ENCODE measurements at regions not wholly inside any gene's neighbourhood (a gene's known extent, or its start where the extent isn't known, plus 50 kb on each side); places are given as distances from the start of the nearest gene placed in this dataset.

DNA sequence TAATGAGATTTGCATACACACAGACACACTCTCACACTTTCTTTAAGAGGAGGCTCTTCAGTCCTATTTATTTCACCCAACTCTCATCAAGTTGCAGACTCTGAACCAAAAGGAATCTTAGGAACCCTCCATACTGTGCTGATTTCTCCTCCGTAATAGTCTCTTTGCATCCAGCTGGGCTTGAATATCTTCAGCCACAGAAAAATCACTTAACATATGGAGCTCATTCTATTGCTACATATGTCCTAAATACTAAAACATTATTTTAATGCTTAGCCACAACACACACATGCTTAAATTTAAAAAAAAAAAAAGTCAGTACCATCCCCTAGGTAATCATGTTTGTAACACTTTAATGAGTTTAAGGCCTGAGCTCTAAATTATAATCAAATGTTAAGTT is 287.5 kb upstream of the CNTN6 start:
- ChIA-PET POLR2A (ENCODE audit: unreplicated experiment) (no interaction called here), CTCF (no interaction called here)
- Histone ChIP-seq H3K36me3 (ENCODE audit: low read depth, low read length) (no peaks in the 10 kb centered on the region), H3K4me2 (ENCODE audit: low read length) (no peak overlapping the region), H3K9ac (ENCODE audit: low read length) (no peak overlapping the region), H3K27me3 (ENCODE audit: low read length) (no peaks in the 10 kb centered on the region), H3K9me3 (ENCODE audit: low read length) (peaks cover 17% of the 10 kb centered on the region; the same call in 1 of the 2 replicates), H3F3A (ENCODE audit: low read length, unreplicated experiment) (no peaks in the 10 kb centered on the region), H2AFZ (ENCODE audit: low read length) (no peak overlapping the region), H3K79me2 (ENCODE audit: low read length) (no peaks in the 10 kb centered on the region), H3K4me1 (ENCODE audit: insufficient read depth, low read length) (no peaks in the 10 kb centered on the region), H3K4me3 (ENCODE audit: low read length) (no peak overlapping the region), H3K27ac (ENCODE audit: low read length) (no peak overlapping the region), H3K9me2 (replicated peaks; ENCODE audit: low read length) (no peaks in the 10 kb centered on the region), H4K20me1 (ENCODE audit: low read length) (no peaks in the 10 kb centered on the region)
- no TSS peak for BruUV-seq (replicated peaks)
- no peak for ATAC-seq
- TF ChIP-seq, protein P1, sequence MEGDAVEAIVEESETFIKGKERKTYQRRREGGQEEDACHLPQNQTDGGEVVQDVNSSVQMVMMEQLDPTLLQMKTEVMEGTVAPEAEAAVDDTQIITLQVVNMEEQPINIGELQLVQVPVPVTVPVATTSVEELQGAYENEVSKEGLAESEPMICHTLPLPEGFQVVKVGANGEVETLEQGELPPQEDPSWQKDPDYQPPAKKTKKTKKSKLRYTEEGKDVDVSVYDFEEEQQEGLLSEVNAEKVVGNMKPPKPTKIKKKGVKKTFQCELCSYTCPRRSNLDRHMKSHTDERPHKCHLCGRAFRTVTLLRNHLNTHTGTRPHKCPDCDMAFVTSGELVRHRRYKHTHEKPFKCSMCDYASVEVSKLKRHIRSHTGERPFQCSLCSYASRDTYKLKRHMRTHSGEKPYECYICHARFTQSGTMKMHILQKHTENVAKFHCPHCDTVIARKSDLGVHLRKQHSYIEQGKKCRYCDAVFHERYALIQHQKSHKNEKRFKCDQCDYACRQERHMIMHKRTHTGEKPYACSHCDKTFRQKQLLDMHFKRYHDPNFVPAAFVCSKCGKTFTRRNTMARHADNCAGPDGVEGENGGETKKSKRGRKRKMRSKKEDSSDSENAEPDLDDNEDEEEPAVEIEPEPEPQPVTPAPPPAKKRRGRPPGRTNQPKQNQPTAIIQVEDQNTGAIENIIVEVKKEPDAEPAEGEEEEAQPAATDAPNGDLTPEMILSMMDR (conservative IDR thresholded peaks at IDR 0.05; ENCODE audit: low read depth, low read length), result no peak
- TF ChIP-seq EZH2phosphoT487 (IDR thresholded peaks at IDR 0.05; ENCODE audit: borderline replicate concordance, low read length) (no peak), EZH2 (IDR thresholded peaks at IDR 0.05; ENCODE audit: low read length, unreplicated experiment) (no peak)
- intact Hi-C loops (cut with micrococcal nuclease), result no loop called here
- no peak for DNase-seq

DNA sequence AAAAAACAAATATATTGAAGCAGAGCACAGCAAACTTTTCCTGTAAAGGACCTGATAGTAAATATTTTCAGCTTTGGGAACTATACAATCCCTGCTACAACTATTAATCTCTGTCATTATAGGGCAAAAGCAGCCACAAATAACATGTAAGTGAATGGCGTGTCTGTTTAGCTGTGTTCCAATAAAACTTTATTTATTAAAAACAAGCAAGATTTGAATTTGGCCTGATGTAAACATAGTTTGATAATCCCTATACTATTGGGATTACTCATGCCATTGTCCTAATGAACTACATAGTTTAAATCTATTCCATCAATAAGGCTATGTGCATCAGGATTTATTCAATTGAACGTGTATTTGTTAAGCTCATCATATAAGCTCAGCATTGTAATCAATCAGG is 286.8 kb upstream of the CNTN6 start:
- Histone ChIP-seq H3K9ac (ENCODE audit: low read length) (no peak overlapping the region), H2AFZ (ENCODE audit: low read length) (no peak overlapping the region), H3K79me2 (ENCODE audit: low read length) (no peaks in the 10 kb centered on the region), H3F3A (ENCODE audit: low read length, unreplicated experiment) (no peaks in the 10 kb centered on the region), H3K4me3 (ENCODE audit: low read length) (no peak overlapping the region), H3K9me2 (replicated peaks; ENCODE audit: low read length) (no peaks in the 10 kb centered on the region), H4K20me1 (ENCODE audit: low read length) (no peaks in the 10 kb centered on the region), H3K9me3 (ENCODE audit: low read length) (peaks cover 17% of the 10 kb centered on the region; the same call in 1 of the 2 replicates), H3K4me1 (ENCODE audit: insufficient read depth, low read length) (no peaks in the 10 kb centered on the region), H3K27ac (ENCODE audit: low read length) (no peak overlapping the region), H3K27me3 (ENCODE audit: low read length) (no peaks in the 10 kb centered on the region), H3K4me2 (ENCODE audit: low read length) (no peak overlapping the region), H3K36me3 (ENCODE audit: low read depth, low read length) (no peaks in the 10 kb centered on the region)
- intact Hi-C loops (cut with micrococcal nuclease), result no loop called here
- no TSS peak for BruUV-seq (replicated peaks)
- DNase-seq (no peak), ATAC-seq (no peak)
- TF ChIP-seq, protein P1 (conservative IDR thresholded peaks at IDR 0.05; ENCODE audit: low read depth, low read length), result no peak
- TF ChIP-seq EZH2 (IDR thresholded peaks at IDR 0.05; ENCODE audit: low read length, unreplicated experiment) (no peak), EZH2phosphoT487 (IDR thresholded peaks at IDR 0.05; ENCODE audit: borderline replicate concordance, low read length) (no peak)
- ChIA-PET POLR2A (ENCODE audit: unreplicated experiment) (no interaction called here), CTCF (no interaction called here)

DNA sequence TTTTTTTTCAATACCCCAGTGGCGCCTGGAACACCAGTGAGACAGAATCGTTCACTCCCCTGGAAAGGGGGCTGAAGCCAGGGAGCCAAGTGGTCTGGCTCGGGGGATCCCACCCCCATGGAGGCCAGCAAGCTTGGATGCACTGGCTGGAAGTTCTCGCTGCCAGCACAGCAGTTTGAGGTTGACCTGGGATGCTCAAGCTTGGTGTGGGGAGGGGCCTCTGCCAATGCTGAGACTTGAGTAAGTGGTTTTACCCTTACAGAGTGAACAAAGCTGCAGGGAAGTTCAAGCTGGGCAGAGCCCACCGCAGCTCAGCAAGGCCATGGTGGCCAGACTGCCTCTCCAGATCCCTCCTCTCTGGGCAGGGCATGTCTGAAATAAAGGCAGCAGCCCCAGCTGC is 276.2 kb upstream of the CNTN6 start:
- TF ChIP-seq EZH2phosphoT487 (IDR thresholded peaks at IDR 0.05; ENCODE audit: borderline replicate concordance, low read length) (no peak), EZH2 (IDR thresholded peaks at IDR 0.05; ENCODE audit: low read length, unreplicated experiment) (no peak)
- TF ChIP-seq, protein P1 (conservative IDR thresholded peaks at IDR 0.05; ENCODE audit: low read depth, low read length), result no peak
- Histone ChIP-seq H3K9ac (ENCODE audit: low read length) (no peak overlapping the region), H3K9me3 (ENCODE audit: low read length) (no peaks in the 10 kb centered on the region), H3K4me2 (ENCODE audit: low read length) (no peak overlapping the region), H3K4me1 (ENCODE audit: insufficient read depth, low read length) (no peaks in the 10 kb centered on the region), H3K27ac (ENCODE audit: low read length) (no peak overlapping the region), H3K4me3 (ENCODE audit: low read length) (no peak overlapping the region), H3K9me2 (replicated peaks; ENCODE audit: low read length) (no peaks in the 10 kb centered on the region), H3K27me3 (ENCODE audit: low read length) (no peaks in the 10 kb centered on the region), H3K36me3 (ENCODE audit: low read depth, low read length) (no peaks in the 10 kb centered on the region), H2AFZ (ENCODE audit: low read length) (no peak overlapping the region), H4K20me1 (ENCODE audit: low read length) (no peaks in the 10 kb centered on the region), H3K79me2 (ENCODE audit: low read length) (no peaks in the 10 kb centered on the region), H3F3A (ENCODE audit: low read length, unreplicated experiment) (no peaks in the 10 kb centered on the region)
- ATAC-seq (no peak), DNase-seq (no peak)
- CTCF ChIA-PET, result no interaction called here
- intact Hi-C loops (cut with micrococcal nuclease), result no loop called here
- BruUV-seq (replicated peaks), result no TSS peak
- POLR2A ChIA-PET (ENCODE audit: unreplicated experiment), result no interaction called here
